ENCODE measurements at regions not wholly inside any gene's neighbourhood (a gene's known extent, or its start where the extent isn't known, plus 50 kb on each side); places are given as distances from the start of the nearest gene placed in this dataset.

GRCh38 chr18:38241216-38241615 lies 675.6 kb upstream of the CELF4 start:
- TF ChIP-seq CTCF (IDR thresholded peaks at IDR 0.05; ENCODE audit: low read depth, low read length, poor library complexity, severe bottlenecking) = no peak
- TF ChIP-seq EZH2phosphoT487 (IDR thresholded peaks at IDR 0.05; ENCODE audit: borderline replicate concordance, low read length) = no peak

Measured in DOHH2 (cell line).